ENCODE measurements at regions not wholly inside any gene's neighbourhood (a gene's known extent, or its start where the extent isn't known, plus 50 kb on each side); places are given as distances from the start of the nearest gene placed in this dataset.

GRCh38 chr21:17003763-17004373, 509.0 kb upstream of the CXADR start:
- Histone ChIP-seq H3K36me3 (no peaks in the 10 kb centered on the region), H3K4me1 (no peaks in the 10 kb centered on the region), H3K4me3 (peak overlapping the region in 1 of 4 donors; percentile 2), H3K9me3 (no peaks in the 10 kb centered on the region), H3K27ac (no peak overlapping the region), H3K27me3 (no peaks in the 10 kb centered on the region)
- ATAC-seq (no peak), DNase-seq (no peak)
- intact Hi-C loops (cut with DNase I; ENCODE audit: low total_unique reads) (no loop called here), in situ Hi-C loops (cut with MboI; ENCODE audit: low sequenced_read_pairs in 4 of 4) (no loop called here)
- TF ChIP-seq CTCF (IDR thresholded peaks at IDR 0.05 in 4 of 5, conservative IDR thresholded peaks at IDR 0.05 in 1 of 5), result no peak
- TF ChIP-seq POLR2A (IDR thresholded peaks at IDR 0.05), result no peak

- no peak overlapping the region for H3K27ac ChIP-seq
- H3K4me1 ChIP-seq, result no peaks in the 10 kb centered on the region
- no peaks in the 10 kb centered on the region for H3K9me3 ChIP-seq
- H3K4me3 ChIP-seq, result no peak overlapping the region
- intact Hi-C loops (cut with DNase I; ENCODE audit: low total_unique reads), result no loop called here
- H3K27me3 ChIP-seq, result no peaks in the 10 kb centered on the region
- TF ChIP-seq POLR2A (IDR thresholded peaks at IDR 0.05) (no peak), CTCF (IDR thresholded peaks at IDR 0.05 in 4 of 5, conservative IDR thresholded peaks at IDR 0.05 in 1 of 5) (no peak)
- no peaks in the 10 kb centered on the region for H3K36me3 ChIP-seq
- ATAC-seq, result no peak
- in situ Hi-C loops (cut with MboI; ENCODE audit: low sequenced_read_pairs in 4 of 4), result no loop called here
- no peak for DNase-seq
Observed at GRCh38 chr21:17032141-17032655, 480.6 kb upstream of the CXADR start.

- intact Hi-C loops (cut with DNase I; ENCODE audit: low total_unique reads), result loop anchor here (10.0 kb wide), 1 partner anchor 960 kb away; no protein-coding TSS in a partner anchor
- no peaks in the 10 kb centered on the region for H3K36me3 ChIP-seq
- no peak for ATAC-seq
Observed at GRCh38 chr21:17044696-17045095, 468.1 kb upstream of the CXADR start.

GRCh38 chr21:17045214-17045853, 467.5 kb upstream of the CXADR start:
- ATAC-seq (no peak), DNase-seq (no peak)
- Histone ChIP-seq H3K36me3 (no peaks in the 10 kb centered on the region), H3K9me3 (no peaks in the 10 kb centered on the region), H3K27ac (no peak overlapping the region), H3K27me3 (no peaks in the 10 kb centered on the region), H3K4me1 (no peaks in the 10 kb centered on the region), H3K4me3 (no peak overlapping the region)
- intact Hi-C loops (cut with DNase I; ENCODE audit: low total_unique reads), result loop anchor here (10.0 kb wide), 1 partner anchor 961 kb away; no protein-coding TSS in a partner anchor
- TF ChIP-seq CTCF (IDR thresholded peaks at IDR 0.05 in 4 of 5, conservative IDR thresholded peaks at IDR 0.05 in 1 of 5) (peak in 2 of 5 experiments; percentile 8 to 44), POLR2A (IDR thresholded peaks at IDR 0.05) (no peak)
- in situ Hi-C loops (cut with MboI; ENCODE audit: low sequenced_read_pairs in 4 of 4), result no loop called here

More at GRCh38 chr21:17044696-17045095, 468.1 kb upstream of the CXADR start:
- no peak overlapping the region for H3K4me3 ChIP-seq
- H3K4me1 ChIP-seq, result no peaks in the 10 kb centered on the region
- in situ Hi-C loops (cut with MboI; ENCODE audit: low sequenced_read_pairs in 4 of 4), result no loop called here
- H3K27me3 ChIP-seq, result no peaks in the 10 kb centered on the region
- TF ChIP-seq CTCF (IDR thresholded peaks at IDR 0.05 in 4 of 5, conservative IDR thresholded peaks at IDR 0.05 in 1 of 5) (no peak), POLR2A (IDR thresholded peaks at IDR 0.05) (no peak)
- H3K9me3 ChIP-seq, result no peaks in the 10 kb centered on the region
- DNase-seq, result no peak
- no peak overlapping the region for H3K27ac ChIP-seq

All from gastrocnemius medialis (tissue), 4 donors.